ENCODE measurements at regions not wholly inside any gene's neighbourhood (a gene's known extent, or its start where the extent isn't known, plus 50 kb on each side); places are given as distances from the start of the nearest gene placed in this dataset.

GRCh38 chr6:90695316-90695715 lies 108.4 kb upstream of the MAP3K7 start:
- no peak for DNase-seq (ENCODE audit: low spot score in 2 of 2)
- intact Hi-C loops (cut with DNase I; ENCODE audit: low total_unique reads) = no loop called here
- H3K27me3 ChIP-seq = no peaks in the 10 kb centered on the region
- no peak overlapping the region for H3K27ac ChIP-seq
- no peak for TF ChIP-seq POLR2AphosphoS5 (IDR thresholded peaks at IDR 0.05)
- TF ChIP-seq POLR2A (IDR thresholded peaks at IDR 0.05) = no peak
- TF ChIP-seq, protein P1, sequence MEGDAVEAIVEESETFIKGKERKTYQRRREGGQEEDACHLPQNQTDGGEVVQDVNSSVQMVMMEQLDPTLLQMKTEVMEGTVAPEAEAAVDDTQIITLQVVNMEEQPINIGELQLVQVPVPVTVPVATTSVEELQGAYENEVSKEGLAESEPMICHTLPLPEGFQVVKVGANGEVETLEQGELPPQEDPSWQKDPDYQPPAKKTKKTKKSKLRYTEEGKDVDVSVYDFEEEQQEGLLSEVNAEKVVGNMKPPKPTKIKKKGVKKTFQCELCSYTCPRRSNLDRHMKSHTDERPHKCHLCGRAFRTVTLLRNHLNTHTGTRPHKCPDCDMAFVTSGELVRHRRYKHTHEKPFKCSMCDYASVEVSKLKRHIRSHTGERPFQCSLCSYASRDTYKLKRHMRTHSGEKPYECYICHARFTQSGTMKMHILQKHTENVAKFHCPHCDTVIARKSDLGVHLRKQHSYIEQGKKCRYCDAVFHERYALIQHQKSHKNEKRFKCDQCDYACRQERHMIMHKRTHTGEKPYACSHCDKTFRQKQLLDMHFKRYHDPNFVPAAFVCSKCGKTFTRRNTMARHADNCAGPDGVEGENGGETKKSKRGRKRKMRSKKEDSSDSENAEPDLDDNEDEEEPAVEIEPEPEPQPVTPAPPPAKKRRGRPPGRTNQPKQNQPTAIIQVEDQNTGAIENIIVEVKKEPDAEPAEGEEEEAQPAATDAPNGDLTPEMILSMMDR (IDR thresholded peaks at IDR 0.05) = no peak
- no peaks in the 10 kb centered on the region for H3K4me1 ChIP-seq
- H3K9me3 ChIP-seq = no peaks in the 10 kb centered on the region
- no peaks in the 10 kb centered on the region for H3K36me3 ChIP-seq
- no peak overlapping the region for H3K4me3 ChIP-seq

GRCh38 chr6:90694802-90695201 lies 107.9 kb upstream of the MAP3K7 start:
- TF ChIP-seq POLR2AphosphoS5 (IDR thresholded peaks at IDR 0.05) = no peak
- TF ChIP-seq, protein P1 (IDR thresholded peaks at IDR 0.05) = no peak
- TF ChIP-seq POLR2A (IDR thresholded peaks at IDR 0.05) = no peak
- Histone ChIP-seq H3K36me3 (no peaks in the 10 kb centered on the region), H3K4me3 (no peak overlapping the region), H3K9me3 (no peaks in the 10 kb centered on the region), H3K27ac (no peak overlapping the region), H3K4me1 (no peaks in the 10 kb centered on the region), H3K27me3 (no peaks in the 10 kb centered on the region)
- no peak for DNase-seq (ENCODE audit: low spot score in 2 of 2)
- intact Hi-C loops (cut with DNase I; ENCODE audit: low total_unique reads) = no loop called here

GRCh38 chr6:90691823-90692222 lies 105.0 kb upstream of the MAP3K7 start:
- TF ChIP-seq, protein P1 (IDR thresholded peaks at IDR 0.05) = no peak
- TF ChIP-seq POLR2A (IDR thresholded peaks at IDR 0.05) (no peak), POLR2AphosphoS5 (IDR thresholded peaks at IDR 0.05) (no peak)
- DNase-seq (ENCODE audit: low spot score in 2 of 2) = no peak
- Histone ChIP-seq H3K27ac (no peak overlapping the region), H3K27me3 (no peaks in the 10 kb centered on the region), H3K36me3 (no peaks in the 10 kb centered on the region), H3K9me3 (no peaks in the 10 kb centered on the region), H3K4me1 (no peaks in the 10 kb centered on the region), H3K4me3 (no peak overlapping the region)
- intact Hi-C loops (cut with DNase I; ENCODE audit: low total_unique reads) = no loop called here

DNA sequence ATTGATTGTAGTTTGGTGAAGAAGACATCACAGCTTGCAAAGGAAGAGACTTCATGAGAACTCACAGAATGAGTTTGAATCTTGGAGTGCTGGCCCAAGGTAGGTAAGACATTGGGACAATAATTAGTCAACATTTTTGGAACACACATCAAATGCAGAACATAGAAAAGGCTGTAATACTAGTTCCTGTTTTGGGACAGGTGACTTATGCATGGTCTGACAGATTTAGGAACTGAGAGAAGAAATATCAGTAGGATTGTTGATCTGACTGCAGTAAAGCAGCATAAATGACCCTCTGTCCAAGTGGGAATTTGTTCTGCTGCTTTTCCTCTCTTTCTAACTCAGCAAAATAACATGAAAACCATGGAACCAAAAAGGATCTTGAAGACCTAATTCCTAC lies 102.3 kb upstream of the MAP3K7 start:
- Histone ChIP-seq H3K4me1 (no peaks in the 10 kb centered on the region), H3K27me3 (no peaks in the 10 kb centered on the region), H3K36me3 (no peaks in the 10 kb centered on the region), H3K27ac (no peak overlapping the region), H3K9me3 (no peaks in the 10 kb centered on the region), H3K4me3 (no peak overlapping the region)
- no peak for TF ChIP-seq POLR2A (IDR thresholded peaks at IDR 0.05)
- TF ChIP-seq, protein P1 (IDR thresholded peaks at IDR 0.05) = no peak
- TF ChIP-seq POLR2AphosphoS5 (IDR thresholded peaks at IDR 0.05) = no peak
- intact Hi-C loops (cut with DNase I; ENCODE audit: low total_unique reads) = no loop called here
- no peak for DNase-seq (ENCODE audit: low spot score in 2 of 2)

DNA sequence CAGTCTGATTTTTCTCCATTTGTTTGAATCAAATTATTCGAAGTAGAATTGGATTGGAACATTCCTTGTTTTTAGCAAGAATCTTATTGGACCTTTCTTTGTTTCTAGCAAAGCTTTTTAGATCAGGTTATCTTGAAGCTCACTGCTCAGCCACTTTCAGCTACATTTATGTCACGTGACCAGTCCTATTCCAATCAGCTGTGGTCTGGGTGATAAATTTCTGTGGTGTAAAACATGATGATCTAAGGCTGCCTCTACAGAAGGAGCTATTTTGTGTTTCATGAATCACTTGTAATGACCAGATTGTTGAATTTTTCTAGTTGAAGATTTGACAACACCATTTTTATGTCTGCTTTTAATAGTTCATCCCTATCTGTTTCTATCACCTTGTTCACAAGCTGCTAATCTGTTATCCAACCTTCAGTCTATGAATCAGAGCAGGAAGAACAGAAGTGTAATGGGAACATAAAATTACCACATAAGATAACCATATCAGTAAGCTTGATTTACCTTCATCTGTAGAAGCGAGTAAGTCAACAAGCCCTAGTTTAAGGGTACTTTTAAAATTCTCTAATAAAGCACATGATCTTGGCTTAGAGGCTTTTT lies 101.0 kb upstream of the MAP3K7 start:
- no peaks in the 10 kb centered on the region for H3K27me3 ChIP-seq
- H3K36me3 ChIP-seq = no peaks in the 10 kb centered on the region
- no peak for DNase-seq (ENCODE audit: low spot score in 2 of 2)

More for the DNA sequence above, 101.0 kb upstream of the MAP3K7 start:
- TF ChIP-seq POLR2AphosphoS5 (IDR thresholded peaks at IDR 0.05) = no peak
- no peak for TF ChIP-seq POLR2A (IDR thresholded peaks at IDR 0.05)
- TF ChIP-seq, protein P1 (IDR thresholded peaks at IDR 0.05) = no peak
- Histone ChIP-seq H3K4me1 (no peaks in the 10 kb centered on the region), H3K9me3 (no peaks in the 10 kb centered on the region), H3K4me3 (no peak overlapping the region), H3K27ac (no peak overlapping the region)
- intact Hi-C loops (cut with DNase I; ENCODE audit: low total_unique reads) = no loop called here

All from breast epithelium (tissue), 4 donors.